NCI-H460 (cell line): ENCODE measurements at regions not wholly inside any gene's neighbourhood (a gene's known extent, or its start where the extent isn't known, plus 50 kb on each side); places are given as distances from the start of the nearest gene placed in this dataset.
"Not testable (repeated sequence)": the region's sequence is repeated elsewhere in the genome, so short reads cannot be mapped to it uniquely, and the experiment has no call there.

Experiments used
- DNase-seq: peaks from one replicate; pipeline ENCODE4 v3.0.0-alpha.2; 2016; ENCODE audit warnings: low read depth; ENCODE audit errors: extremely low read depth

- DNase-seq = no peak
These were observed 469.4 kb upstream of the SLC35B3 start for GRCh38 chr6:8904754-8905153.

- no peak for DNase-seq
These were observed 464.7 kb upstream of the SLC35B3 start for GRCh38 chr6:8900056-8900455.

- no peak for DNase-seq
These were observed 454.2 kb upstream of the SLC35B3 start for GRCh38 chr6:8889514-8889913.

- peak; percentile 18 for DNase-seq
These were observed 453.1 kb upstream of the SLC35B3 start for GRCh38 chr6:8888468-8888867.

GRCh38 chr6:8881663-8882062 is 446.3 kb upstream of the SLC35B3 start:
- DNase-seq = no peak

- DNase-seq = no peak
These were observed 444.0 kb upstream of the SLC35B3 start for GRCh38 chr6:8879334-8879733.

- DNase-seq = no peak
These were observed 440.6 kb upstream of the SLC35B3 start for GRCh38 chr6:8875986-8876385.

GRCh38 chr6:8872589-8872988 is 437.2 kb upstream of the SLC35B3 start:
- no peak for DNase-seq

GRCh38 chr6:8865451-8865850 is 430.1 kb upstream of the SLC35B3 start:
- DNase-seq = no peak

- no peak for DNase-seq
These were observed 425.3 kb upstream of the SLC35B3 start for GRCh38 chr6:8860671-8861070.

- DNase-seq = no peak
These were observed 424.2 kb upstream of the SLC35B3 start for GRCh38 chr6:8859501-8859900.

- DNase-seq = no peak
These were observed 423.5 kb upstream of the SLC35B3 start for GRCh38 chr6:8858854-8859331.

- DNase-seq = no peak
These were observed 421.8 kb upstream of the SLC35B3 start for GRCh38 chr6:8857160-8857559.

GRCh38 chr6:8855411-8855810 is 420.1 kb upstream of the SLC35B3 start:
- no peak for DNase-seq

GRCh38 chr6:8852332-8852731 is 417.0 kb upstream of the SLC35B3 start:
- no peak for DNase-seq

GRCh38 chr6:8846680-8847079 is 411.3 kb upstream of the SLC35B3 start:
- not testable (repeated sequence) for DNase-seq

- DNase-seq = no peak
These were observed 410.3 kb upstream of the SLC35B3 start for GRCh38 chr6:8845690-8846089.

- no peak for DNase-seq
These were observed 409.6 kb upstream of the SLC35B3 start for GRCh38 chr6:8844968-8845367.

GRCh38 chr6:8839626-8840025 is 404.3 kb upstream of the SLC35B3 start:
- no peak for DNase-seq

- DNase-seq = no peak
These were observed 402.0 kb upstream of the SLC35B3 start for GRCh38 chr6:8837343-8837742.

- not testable (repeated sequence) for DNase-seq
These were observed 397.4 kb upstream of the SLC35B3 start for GRCh38 chr6:8832695-8833094.

GRCh38 chr6:8831366-8832152 is 396.2 kb upstream of the SLC35B3 start:
- no peak for DNase-seq

- DNase-seq = no peak
These were observed 395.4 kb upstream of the SLC35B3 start for GRCh38 chr6:8830794-8831193.
